Mesendoderm (in vitro differentiated cells): ENCODE measurements at regions not wholly inside any gene's neighbourhood (a gene's known extent, or its start where the extent isn't known, plus 50 kb on each side); places are given as distances from the start of the nearest gene placed in this dataset.

Source experiments
- DNase-seq: peaks from one replicate; pipeline ENCODE4 v3.0.0; 2013
- H2AK5ac ChIP-seq: 2 replicates; pipeline ENCODE4 v1.6.1; 2013; ENCODE audit warnings: low read length, inconsistent platforms
- H2BK120ac ChIP-seq: 2 replicates; pipeline ENCODE4 v1.6.1; 2013; ENCODE audit warnings: low read depth, mild to moderate bottlenecking, low read length, moderate library complexity, mixed read lengths
- H2BK15ac ChIP-seq: replicated peaks from 2 replicates; pipeline ENCODE4 v1.6.1; 2013; ENCODE audit warnings: low read depth, mild to moderate bottlenecking, moderate library complexity
- H2BK5ac ChIP-seq: 2 replicates; pipeline ENCODE4 v1.6.1; 2013; ENCODE audit warnings: low read length, inconsistent platforms
- H3K18ac ChIP-seq: 2 replicates; pipeline ENCODE4 v1.6.1; 2013; ENCODE audit warnings: mild to moderate bottlenecking, low read length, mixed read lengths
- H3K23ac ChIP-seq: one replicate; pipeline ENCODE4 v1.6.1; 2013; ENCODE audit warnings: low read length
- H3K27ac ChIP-seq: 2 replicates; pipeline ENCODE4 v1.5.1; 2013; ENCODE audit warnings: low read depth, mild to moderate bottlenecking, inconsistent platforms, low read length, moderate library complexity
- H3K27me3 ChIP-seq: 2 replicates; pipeline ENCODE4 v1.6.1; 2013; ENCODE audit warnings: low read length, control low read depth, mild to moderate bottlenecking, inconsistent platforms; ENCODE audit not compliant: insufficient read depth, poor library complexity
- H3K36me3 ChIP-seq: 2 replicates; pipeline ENCODE4 v1.6.1; 2013; ENCODE audit warnings: low read length, inconsistent platforms; ENCODE audit not compliant: control insufficient read depth, insufficient read depth
- H3K4ac ChIP-seq: one replicate; pipeline ENCODE4 v1.6.1; 2013; ENCODE audit warnings: low read depth, mild to moderate bottlenecking, low read length, moderate library complexity
- H3K4me1 ChIP-seq: 2 replicates; pipeline ENCODE4 v1.6.1; 2013; ENCODE audit warnings: low read depth, low read length, inconsistent platforms; ENCODE audit not compliant: control insufficient read depth
- H3K4me2 ChIP-seq: 2 replicates; pipeline ENCODE4 v1.6.1; 2013; ENCODE audit warnings: low read length
- H3K4me3 ChIP-seq: 2 replicates; pipeline ENCODE4 v1.5.1; 2013; ENCODE audit warnings: mild to moderate bottlenecking, low read length
- H3K56ac ChIP-seq: one replicate; pipeline ENCODE4 v1.6.1; 2013; ENCODE audit warnings: low read length
- H3K79me1 ChIP-seq: 2 replicates; pipeline ENCODE4 v1.6.1; 2013; ENCODE audit warnings: low read length, inconsistent platforms
- H3K79me2 ChIP-seq: 2 replicates; pipeline ENCODE4 v1.6.1; 2013; ENCODE audit warnings: mild to moderate bottlenecking, low read length; ENCODE audit not compliant: control insufficient read depth, insufficient read depth
- H3K9ac ChIP-seq: 2 replicates; pipeline ENCODE4 v1.6.1; 2013; ENCODE audit warnings: low read length, inconsistent platforms
- H4K5ac ChIP-seq: one replicate; pipeline ENCODE4 v1.6.1; 2013; ENCODE audit warnings: low read length
- H4K8ac ChIP-seq: one replicate; pipeline ENCODE4 v1.6.1; 2013; ENCODE audit warnings: low read depth, mild to moderate bottlenecking, control low read depth, low read length, moderate library complexity
- WGBS: extraction: QIAGEN DNeasy Blood & Tissue Kit; methylation state at CpG from one replicate; pipeline ENCODE4 v1.1.7; 2013; ENCODE audit warnings: low lambda C conversion rate, missing lambda C conversion rate; ENCODE audit not compliant: insufficient coverage; ENCODE audit errors: extremely low coverage; 5-methylcytosine and 5-hydroxymethylcytosine counted together

DNA sequence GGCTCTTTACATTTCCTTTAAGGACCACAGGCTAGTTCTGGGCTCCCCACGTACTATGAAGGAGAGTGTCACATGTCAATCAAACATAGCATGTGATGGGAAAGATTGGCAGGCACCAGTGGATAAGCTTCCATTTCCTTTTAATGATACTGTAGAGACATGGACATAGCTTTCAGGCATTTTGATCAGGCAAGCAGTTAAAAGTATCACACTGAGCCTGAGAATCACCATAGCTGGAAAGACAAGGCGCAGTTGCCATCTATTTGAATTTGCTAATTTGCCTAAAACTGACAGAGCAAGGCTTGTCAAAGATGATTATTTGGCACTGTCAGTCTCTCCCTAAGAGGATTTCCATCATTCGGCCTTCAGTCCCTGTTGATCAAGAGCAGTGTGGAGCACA, 263.4 kb upstream of the TAC1 start:
- no peak overlapping the region for H3K27ac ChIP-seq
- no peaks in the 10 kb centered on the region for H3K4me1 ChIP-seq
- no peak overlapping the region for H3K23ac ChIP-seq
- no peaks in the 10 kb centered on the region for H3K27me3 ChIP-seq
- no peak overlapping the region for H3K4me3 ChIP-seq
- H4K5ac ChIP-seq, result no peak overlapping the region
- no peaks in the 10 kb centered on the region for H3K79me2 ChIP-seq
- no peak overlapping the region for H2BK15ac ChIP-seq
- H3K9ac ChIP-seq, result no peak overlapping the region
- no peaks in the 10 kb centered on the region for H3K36me3 ChIP-seq
- H3K18ac ChIP-seq, result no peak overlapping the region
- no peak overlapping the region for H3K4ac ChIP-seq
- H4K8ac ChIP-seq, result no peak overlapping the region
- H2AK5ac ChIP-seq, result no peak overlapping the region
- no peak overlapping the region for H3K56ac ChIP-seq
- H3K4me2 ChIP-seq, result no peak overlapping the region
- no CpG with 5 or more reads among the region's 3 CpGs for WGBS
- H2BK5ac ChIP-seq, result no peak overlapping the region
- H2BK120ac ChIP-seq, result no peak overlapping the region
- DNase-seq, result no peak
- H3K79me1 ChIP-seq, result no peaks in the 10 kb centered on the region

DNA sequence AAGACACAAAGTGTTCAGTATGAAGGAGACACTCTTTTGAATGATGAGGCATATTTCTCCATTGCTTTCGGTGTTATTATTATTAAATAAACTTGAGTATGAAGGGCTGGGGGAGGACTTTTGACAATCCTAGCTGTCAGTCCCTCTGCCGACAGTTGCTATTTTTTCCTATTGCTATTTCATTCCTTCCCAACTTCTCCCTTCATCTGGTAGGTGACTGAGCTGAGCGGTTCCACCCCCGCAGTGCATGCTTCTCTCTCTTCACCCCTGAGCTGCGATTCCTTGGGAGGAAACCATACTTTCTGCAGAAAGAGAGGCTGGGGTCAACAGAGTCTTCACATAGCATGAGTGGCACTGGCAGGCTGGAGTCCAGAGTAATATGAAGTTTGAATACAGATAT, 261.2 kb upstream of the TAC1 start:
- no peak overlapping the region for H2BK15ac ChIP-seq
- no peak for DNase-seq
- H4K5ac ChIP-seq, result no peak overlapping the region
- H3K36me3 ChIP-seq, result no peaks in the 10 kb centered on the region
- H4K8ac ChIP-seq, result no peak overlapping the region
- no peak overlapping the region for H3K4ac ChIP-seq
- H2BK120ac ChIP-seq, result no peak overlapping the region
- no peak overlapping the region for H2AK5ac ChIP-seq
- no peak overlapping the region for H3K18ac ChIP-seq
- H3K4me1 ChIP-seq, result no peaks in the 10 kb centered on the region
- H3K27me3 ChIP-seq, result no peaks in the 10 kb centered on the region
- H3K4me3 ChIP-seq, result no peak overlapping the region
- no peaks in the 10 kb centered on the region for H3K79me1 ChIP-seq
- H3K56ac ChIP-seq, result no peak overlapping the region
- H3K79me2 ChIP-seq, result no peaks in the 10 kb centered on the region
- no peak overlapping the region for H3K9ac ChIP-seq
- H3K27ac ChIP-seq, result no peak overlapping the region
- no CpG with 5 or more reads among the region's 5 CpGs for WGBS
- no peak overlapping the region for H3K23ac ChIP-seq
- H3K4me2 ChIP-seq, result no peak overlapping the region
- H2BK5ac ChIP-seq, result no peak overlapping the region

DNA sequence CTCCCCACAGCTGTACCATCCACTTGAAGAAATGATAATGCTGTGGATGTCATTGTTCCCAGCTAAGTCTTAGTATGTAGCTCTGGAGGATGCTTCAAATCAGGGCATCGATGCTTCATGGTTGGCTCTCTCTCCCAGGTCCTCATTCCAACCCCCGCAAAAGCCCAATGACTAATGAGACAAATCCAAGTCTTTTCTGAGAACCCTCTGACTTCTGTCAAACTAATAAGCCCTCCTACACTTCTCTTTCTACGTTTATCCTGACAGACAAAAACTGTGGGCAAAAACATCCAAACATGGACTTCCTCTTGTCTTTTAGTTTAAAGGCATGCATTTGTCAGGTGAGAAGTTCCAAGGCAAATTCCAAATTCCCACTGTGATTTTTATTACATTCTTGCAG, 260.4 kb upstream of the TAC1 start:
- no peak overlapping the region for H3K56ac ChIP-seq
- no peak overlapping the region for H3K9ac ChIP-seq
- no peaks in the 10 kb centered on the region for H3K27me3 ChIP-seq
- H2BK15ac ChIP-seq, result no peak overlapping the region
- no peak overlapping the region for H4K5ac ChIP-seq
- H3K23ac ChIP-seq, result no peak overlapping the region
- H3K27ac ChIP-seq, result no peak overlapping the region
- no peaks in the 10 kb centered on the region for H3K79me2 ChIP-seq
- no peak overlapping the region for H2BK5ac ChIP-seq
- H3K79me1 ChIP-seq, result no peaks in the 10 kb centered on the region
- no peak overlapping the region for H2AK5ac ChIP-seq
- H3K4me2 ChIP-seq, result no peak overlapping the region
- no peaks in the 10 kb centered on the region for H3K36me3 ChIP-seq
- no peak overlapping the region for H3K4me3 ChIP-seq
- no peak overlapping the region for H3K18ac ChIP-seq
- H3K4ac ChIP-seq, result no peak overlapping the region
- H3K4me1 ChIP-seq, result no peaks in the 10 kb centered on the region
- no peak overlapping the region for H2BK120ac ChIP-seq
- DNase-seq, result no peak
- WGBS, result no CpG with 5 or more reads among the region's 3 CpGs
- H4K8ac ChIP-seq, result no peak overlapping the region

DNA sequence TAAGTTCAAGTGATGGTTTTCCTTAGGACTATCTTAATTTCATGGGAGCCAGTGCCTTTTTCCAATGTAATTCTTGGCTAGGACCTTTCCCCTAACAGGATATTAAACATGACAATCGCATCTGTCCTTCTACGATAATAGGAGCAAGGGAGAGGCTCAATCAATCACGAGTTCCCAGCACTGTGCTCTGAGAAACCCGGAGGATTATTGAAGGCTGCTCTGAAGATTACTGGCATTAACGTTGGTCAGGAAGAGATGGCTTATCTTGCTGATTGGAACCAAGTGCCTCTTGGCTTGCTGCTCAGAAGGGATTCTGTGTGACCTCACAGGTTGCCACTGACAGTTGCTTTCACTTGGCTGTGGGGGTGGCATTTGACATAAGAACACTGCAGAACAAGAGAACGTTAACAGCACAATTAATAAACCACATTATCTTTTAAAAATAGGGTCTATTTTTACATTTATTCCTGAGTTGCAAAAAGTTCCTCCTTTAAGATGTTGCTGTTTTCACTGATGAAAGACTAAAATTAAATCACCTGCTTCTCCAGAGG, 252.1 kb upstream of the TAC1 start:
- Histone ChIP-seq H3K23ac (no peak overlapping the region), H3K27me3 (no peaks in the 10 kb centered on the region), H2BK120ac (no peak overlapping the region), H2BK15ac (no peak overlapping the region), H3K4me3 (no peak overlapping the region), H3K56ac (no peak overlapping the region), H3K4me2 (no peak overlapping the region), H2AK5ac (no peak overlapping the region), H2BK5ac (no peak overlapping the region), H3K79me1 (no peaks in the 10 kb centered on the region), H3K9ac (no peak overlapping the region), H3K4ac (no peak overlapping the region), H3K27ac (no peak overlapping the region), H3K4me1 (no peaks in the 10 kb centered on the region), H4K8ac (no peak overlapping the region), H3K36me3 (no peaks in the 10 kb centered on the region), H4K5ac (no peak overlapping the region), H3K18ac (no peak overlapping the region), H3K79me2 (no peaks in the 10 kb centered on the region)
- no peak for DNase-seq
- WGBS, result no CpG with 5 or more reads among the region's 6 CpGs

DNA sequence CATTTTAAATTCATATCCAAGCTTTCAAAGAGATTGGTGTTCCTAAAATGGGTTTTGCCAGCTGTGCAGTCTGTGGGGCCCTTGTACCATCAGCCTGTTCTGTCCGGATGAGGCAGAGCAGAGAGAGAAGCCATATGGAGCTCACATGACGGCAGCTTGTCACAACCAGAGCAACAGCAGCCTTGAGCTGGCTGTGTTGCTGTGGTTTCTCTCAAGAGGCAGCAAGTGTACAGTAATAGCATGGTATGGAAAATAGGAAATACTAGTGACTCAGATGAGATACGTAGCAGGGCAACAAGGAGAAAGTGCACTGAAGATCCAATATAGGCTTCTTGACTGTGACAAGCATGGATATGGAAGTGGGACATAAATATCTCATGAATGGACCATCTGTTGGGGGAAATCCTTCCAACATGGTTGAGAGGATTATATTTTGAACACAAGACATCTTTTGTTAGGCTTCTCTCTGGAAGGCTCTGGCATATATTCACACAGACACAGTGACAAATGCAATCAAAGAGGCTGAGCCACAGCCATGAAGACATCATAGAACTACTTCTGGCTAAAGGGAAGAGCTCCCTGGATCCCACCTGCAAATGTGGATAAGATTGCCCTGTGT, 251.0 kb upstream of the TAC1 start:
- no peak overlapping the region for H4K5ac ChIP-seq
- DNase-seq, result no peak
- no peaks in the 10 kb centered on the region for H3K36me3 ChIP-seq
- no peak overlapping the region for H2BK120ac ChIP-seq
- H4K8ac ChIP-seq, result no peak overlapping the region
- H3K79me1 ChIP-seq, result no peaks in the 10 kb centered on the region
- WGBS, result no CpG with 5 or more reads among the region's 3 CpGs
- H3K23ac ChIP-seq, result no peak overlapping the region
- no peak overlapping the region for H3K9ac ChIP-seq
- H3K4me3 ChIP-seq, result no peak overlapping the region
- H3K4ac ChIP-seq, result no peak overlapping the region
- no peak overlapping the region for H3K27ac ChIP-seq
- no peaks in the 10 kb centered on the region for H3K4me1 ChIP-seq
- no peak overlapping the region for H2BK15ac ChIP-seq
- no peak overlapping the region for H3K4me2 ChIP-seq
- no peak overlapping the region for H3K56ac ChIP-seq
- no peak overlapping the region for H2BK5ac ChIP-seq
- no peaks in the 10 kb centered on the region for H3K79me2 ChIP-seq
- H2AK5ac ChIP-seq, result no peak overlapping the region
- H3K27me3 ChIP-seq, result no peaks in the 10 kb centered on the region
- no peak overlapping the region for H3K18ac ChIP-seq

DNA sequence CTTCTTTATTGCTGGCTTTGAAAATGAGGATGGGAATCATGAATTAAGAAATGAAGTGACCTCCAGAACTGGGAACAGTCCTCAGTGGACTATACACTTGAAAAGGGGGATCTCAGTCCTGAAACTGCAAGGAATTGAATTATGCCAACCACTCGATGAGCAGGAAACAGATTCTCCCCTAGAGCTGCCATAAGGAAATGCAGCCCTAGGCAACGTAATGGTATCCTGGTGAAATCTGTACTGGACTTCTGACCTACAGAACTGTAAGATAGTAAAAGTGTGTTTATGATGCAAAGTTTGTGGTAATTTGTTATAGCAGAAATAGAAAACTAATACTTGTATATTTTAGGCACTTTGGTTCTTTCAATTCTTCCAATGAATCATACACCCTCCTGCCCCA, 236.4 kb upstream of the TAC1 start:
- Histone ChIP-seq H3K4me1 (no peaks in the 10 kb centered on the region), H4K8ac (no peak overlapping the region), H3K18ac (no peak overlapping the region), H3K4ac (no peak overlapping the region), H3K27ac (no peak overlapping the region), H3K23ac (no peak overlapping the region), H2BK5ac (no peak overlapping the region), H3K79me1 (no peaks in the 10 kb centered on the region), H3K56ac (no peak overlapping the region), H2BK120ac (no peak overlapping the region), H3K9ac (no peak overlapping the region), H3K36me3 (no peaks in the 10 kb centered on the region), H4K5ac (no peak overlapping the region), H3K79me2 (no peaks in the 10 kb centered on the region), H2AK5ac (no peak overlapping the region), H3K4me3 (no peak overlapping the region), H3K4me2 (no peak overlapping the region), H2BK15ac (no peak overlapping the region), H3K27me3 (no peaks in the 10 kb centered on the region)
- no CpG with 5 or more reads among the region's 2 CpGs for WGBS
- no peak for DNase-seq
